GM12878 (cell line): ENCODE measurements at regions not wholly inside any gene's neighbourhood (a gene's known extent, or its start where the extent isn't known, plus 50 kb on each side); places are given as distances from the start of the nearest gene placed in this dataset.

Experiments
- CEBPB ChIP-seq, 2 experiments: fragments of 150-350 bp in 1 of 2; IDR thresholded peaks; 2 replicates each; pipeline ENCODE4 v1.6.1; 2012 to 2014; ENCODE audit warnings: low read depth in 2 of 2, low read length in 2 of 2, borderline replicate concordance in 1 of 2, inconsistent platforms in 1 of 2
- CTCF ChIP-seq, 3 experiments: IDR thresholded peaks in 2 of 3; conservative IDR thresholded peaks in 1 of 3; 2 replicates each; pipeline ENCODE4 v1.5.1; 2011; ENCODE audit warnings: low read depth in 3 of 3, low read length in 3 of 3, mild to moderate bottlenecking in 3 of 3, control low read depth in 2 of 3, moderate library complexity in 2 of 3, inconsistent platforms in 1 of 3, mixed read lengths in 1 of 3; ENCODE audit not compliant: control insufficient read depth in 2 of 3, insufficient read depth in 1 of 3; ENCODE audit errors: extremely low read depth in 1 of 3
- MXI1 ChIP-seq: fragments of 150-350 bp; IDR thresholded peaks from 2 replicates; pipeline ENCODE4 v1.6.1; 2011; ENCODE audit warnings: low read depth, mild to moderate bottlenecking, inconsistent platforms, low read length, improper control_type of control experiment
- POLR2A ChIP-seq: IDR thresholded peaks from 2 replicates; pipeline ENCODE4 v1.6.1; 2011; ENCODE audit warnings: low read depth, mild to moderate bottlenecking, low read length
- STAT3 ChIP-seq: IDR thresholded peaks from 2 replicates; pipeline ENCODE4 v1.6.1; 2011; ENCODE audit warnings: low read depth, low read length, improper control_type of control experiment
- ZNF207 ChIP-seq: fragments of 450-650 bp; IDR thresholded peaks from 2 replicates; pipeline ENCODE4 v1.6.1; 2014; ENCODE audit warnings: antibody characterized with exemption, mild to moderate bottlenecking, borderline replicate concordance

GRCh38 chr14:98864211-98864610, 407.8 kb downstream of the BCL11B start:
- TF ChIP-seq STAT3: no peak
- TF ChIP-seq POLR2A: no peak
- no peak for TF ChIP-seq MXI1
- TF ChIP-seq CEBPB (IDR thresholded peaks at IDR 0.05; ENCODE audit: borderline replicate concordance in 1 of 2, low read depth in 2 of 2, low read length in 2 of 2): no peak
- no peak for TF ChIP-seq CTCF (IDR thresholded peaks at IDR 0.05 in 2 of 3, conservative IDR thresholded peaks at IDR 0.05 in 1 of 3; ENCODE audit: control insufficient read depth in 2 of 3, extremely low read depth in 1 of 3, insufficient read depth in 1 of 3, low read depth in 3 of 3, low read length in 3 of 3)
- no peak for TF ChIP-seq ZNF207
